Spleen (tissue), 7 donors: ENCODE measurements at regions not wholly inside any gene's neighbourhood (a gene's known extent, or its start where the extent isn't known, plus 50 kb on each side); places are given as distances from the start of the nearest gene placed in this dataset.

ENCODE experiments used
- POLR2A ChIP-seq, 3 donors: fragments of 450-650 bp; IDR thresholded peaks; one replicate each; pipeline ENCODE4 v1.5.1; 2017; ENCODE audit warnings: antibody characterized with exemption in 3 of 3, mild to moderate bottlenecking in 1 of 3
- POLR2AphosphoS5 ChIP-seq, 3 donors: sonication (generic); formaldehyde crosslinking; IDR thresholded peaks; one replicate each; pipeline ENCODE4 v1.5.1; 2017; ENCODE audit warnings: antibody characterized with exemption in 3 of 3
- TF ChIP-seq, protein P1 (sequence below), 11 experiments: fragments of 200-600 bp in 7 of 11; fragments of 450-650 bp in 4 of 11; sonication (generic) in 4 of 11; IDR thresholded peaks in 8 of 11; conservative IDR thresholded peaks in 3 of 11; 1 replicate in 7 of 11; 2 replicates in 4 of 11; pipeline versions ENCODE4 v1.4.0 to v1.8.0; 2016 to 2021; ENCODE audit warnings: antibody characterized with exemption in 11 of 11, inconsistent platforms in 4 of 11, mild to moderate bottlenecking in 1 of 11
- donor health status: DM: no; HTN: no; CAD: no; lungs with moderate emphysema.
- donor health status: DM: no; HTN: no; CAD: no.
- donor health status: DM: no; HTN: no; CAD: no.

- TF ChIP-seq, protein P1, sequence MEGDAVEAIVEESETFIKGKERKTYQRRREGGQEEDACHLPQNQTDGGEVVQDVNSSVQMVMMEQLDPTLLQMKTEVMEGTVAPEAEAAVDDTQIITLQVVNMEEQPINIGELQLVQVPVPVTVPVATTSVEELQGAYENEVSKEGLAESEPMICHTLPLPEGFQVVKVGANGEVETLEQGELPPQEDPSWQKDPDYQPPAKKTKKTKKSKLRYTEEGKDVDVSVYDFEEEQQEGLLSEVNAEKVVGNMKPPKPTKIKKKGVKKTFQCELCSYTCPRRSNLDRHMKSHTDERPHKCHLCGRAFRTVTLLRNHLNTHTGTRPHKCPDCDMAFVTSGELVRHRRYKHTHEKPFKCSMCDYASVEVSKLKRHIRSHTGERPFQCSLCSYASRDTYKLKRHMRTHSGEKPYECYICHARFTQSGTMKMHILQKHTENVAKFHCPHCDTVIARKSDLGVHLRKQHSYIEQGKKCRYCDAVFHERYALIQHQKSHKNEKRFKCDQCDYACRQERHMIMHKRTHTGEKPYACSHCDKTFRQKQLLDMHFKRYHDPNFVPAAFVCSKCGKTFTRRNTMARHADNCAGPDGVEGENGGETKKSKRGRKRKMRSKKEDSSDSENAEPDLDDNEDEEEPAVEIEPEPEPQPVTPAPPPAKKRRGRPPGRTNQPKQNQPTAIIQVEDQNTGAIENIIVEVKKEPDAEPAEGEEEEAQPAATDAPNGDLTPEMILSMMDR (IDR thresholded peaks at IDR 0.05 in 8 of 11, conservative IDR thresholded peaks at IDR 0.05 in 3 of 11), result no peak
- TF ChIP-seq POLR2A (IDR thresholded peaks at IDR 0.05), result no peak
- no peak for TF ChIP-seq POLR2AphosphoS5 (IDR thresholded peaks at IDR 0.05)
Measured at GRCh38 chr4:149279776-149280175, 535.9 kb downstream of the IQCM start.
